HCT116 (cell line): ENCODE measurements at regions not wholly inside any gene's neighbourhood (a gene's known extent, or its start where the extent isn't known, plus 50 kb on each side); places are given as distances from the start of the nearest gene placed in this dataset.

Source experiments
- ATAC-seq: fragments of 200-7000 bp; cut with Tn5 transposase; 2 replicates; pipeline ENCODE4 v1.9.1; 2020; ENCODE audit warnings: mild to moderate bottlenecking, moderate library complexity
- BruUV-seq: library from RNA; stranded (reverse); fragments of 400-500 nt; replicated peaks from 2 replicates; lab custom pipeline; 2021; lab: Mats Ljungman, UMichigan
- CTCF ChIA-PET: fragments of 300-600 bp; sonication (Branson Sonifier 250); formaldehyde crosslinking; loops from one replicate; lab custom pipeline; 2021; ENCODE audit warnings: antibody characterized with exemption; lab: Charles Lee
- POLR2A ChIA-PET: fragments of 300-600, 350-600 bp; sonication (Branson Sonifier 250); formaldehyde crosslinking; loops from one replicate; lab custom pipeline; 2021; ENCODE audit warnings: antibody characterized with exemption; lab: Charles Lee
- RAD21 ChIA-PET, 2 experiments: fragments of 300-600 bp; sonication (Branson Sonifier 250); formaldehyde crosslinking; loops; one replicate each; lab custom pipeline; 2023; ENCODE audit warnings: low total read pairs in 2 of 2; ENCODE audit not compliant: uncharacterized antibody in 2 of 2, unreplicated experiment in 2 of 2, low non-redundant PET in 1 of 2; lab: Charles Lee
- DNase-seq: peaks from one replicate; pipeline ENCODE4 v3.0.0-alpha.2; 2010; ENCODE audit warnings: low read depth, low spot score
- H2AFZ ChIP-seq: fragments of 200-600 bp; shearing (Covaris generic), sonication (generic); 2 replicates; pipeline ENCODE4 v1.6.1; 2017; ENCODE audit warnings: low read depth, mixed run types, mixed read lengths, antibody characterized with exemption, low read length; ENCODE audit not compliant: poor library complexity, severe bottlenecking
- H3K27ac ChIP-seq: 2 replicates; pipeline ENCODE4 v1.5.1; 2012; ENCODE audit warnings: low read depth, low read length
- H3K27me3 ChIP-seq: fragments of 200-600 bp; sonication (generic); 2 replicates; pipeline ENCODE4 v1.6.1; 2016; ENCODE audit warnings: mixed run types, low read length, mixed read lengths; ENCODE audit not compliant: insufficient read depth
- H3K36me3 ChIP-seq, 2 experiments: fragments of 200-500 bp in 1 of 2; fragments of 200-600 bp in 1 of 2; sonication (Bioruptor generic) in 1 of 2; sonication (generic) in 1 of 2; 2 replicates each; pipeline versions ENCODE4 v1.5.1 to v1.6.1; 2014 to 2016; ENCODE audit warnings: low read length in 2 of 2, inconsistent platforms in 1 of 2, mixed read lengths in 1 of 2, mixed run types in 1 of 2; ENCODE audit not compliant: insufficient read depth in 2 of 2, control insufficient read depth in 1 of 2
- H3K4me1 ChIP-seq, 2 experiments: fragments of 200-600 bp in 1 of 2; sonication (generic) in 1 of 2; 2 replicates each; pipeline versions ENCODE4 v1.5.1 to v1.6.1; 2012 to 2017; ENCODE audit warnings: low read length in 2 of 2, inconsistent platforms in 1 of 2, mild to moderate bottlenecking in 1 of 2, mixed read lengths in 1 of 2, mixed run types in 1 of 2, moderate library complexity in 1 of 2; ENCODE audit not compliant: insufficient read depth in 2 of 2, control insufficient read depth in 1 of 2
- H3K4me2 ChIP-seq: fragments of 200-600 bp; sonication (generic); 2 replicates; pipeline ENCODE4 v1.6.1; 2017; ENCODE audit warnings: mixed run types, low read length, mixed read lengths
- H3K4me3 ChIP-seq, 2 experiments: fragments of 200-600 bp in 1 of 2; sonication (generic) in 1 of 2; replicated peaks in 1 of 2; 2 replicates each; pipeline ENCODE4 v1.5.1; 2011 to 2016; ENCODE audit warnings: low read length in 2 of 2, control low read depth in 1 of 2, low read depth in 1 of 2, mild to moderate bottlenecking in 1 of 2, mixed read lengths in 1 of 2, mixed run types in 1 of 2
- H3K79me2 ChIP-seq: fragments of 200-600 bp; sonication (generic); 2 replicates; pipeline ENCODE4 v1.6.1; 2017; ENCODE audit warnings: mild to moderate bottlenecking, mixed run types, low read length, moderate library complexity, mixed read lengths; ENCODE audit not compliant: insufficient read depth
- H3K9ac ChIP-seq: fragments of 200-600 bp; sonication (generic); 2 replicates; pipeline ENCODE4 v1.6.1; 2016; ENCODE audit warnings: low read length, mixed read lengths
- H3K9me2 ChIP-seq: fragments of 200-600 bp; sonication (generic), shearing (Covaris generic); 2 replicates; pipeline ENCODE4 v1.6.1; 2017; ENCODE audit warnings: mixed run types, mild to moderate bottlenecking, moderate library complexity; ENCODE audit not compliant: insufficient read depth
- H3K9me3 ChIP-seq, 2 experiments: fragments of 200-500 bp in 1 of 2; fragments of 200-600 bp in 1 of 2; sonication (Bioruptor generic) in 1 of 2; sonication (generic) in 1 of 2; 2 replicates each; pipeline ENCODE4 v1.6.1; 2014 to 2017; ENCODE audit warnings: low read length in 2 of 2, mixed read lengths in 2 of 2, inconsistent platforms in 1 of 2, low read depth in 1 of 2, mild to moderate bottlenecking in 1 of 2, mixed run types in 1 of 2, moderate library complexity in 1 of 2; ENCODE audit not compliant: control insufficient read depth in 1 of 2, insufficient read depth in 1 of 2
- H4K20me1 ChIP-seq: fragments of 200-600 bp; sonication (generic), shearing (Covaris generic); 2 replicates; pipeline ENCODE4 v1.6.1; 2017; ENCODE audit warnings: mixed run types, mild to moderate bottlenecking, moderate library complexity; ENCODE audit not compliant: insufficient read depth
- ATF3 ChIP-seq: IDR thresholded peaks from 2 replicates; pipeline ENCODE4 v1.6.1; 2012
- CBX3 ChIP-seq: IDR thresholded peaks from 2 replicates; pipeline ENCODE4 v1.6.1; 2012; ENCODE audit warnings: low read depth
- CEBPB ChIP-seq: IDR thresholded peaks from 2 replicates; pipeline ENCODE4 v1.6.1; 2012; ENCODE audit warnings: low read depth
- ELF1 ChIP-seq: IDR thresholded peaks from 2 replicates; pipeline ENCODE4 v1.6.1; 2012; ENCODE audit warnings: low read depth, borderline replicate concordance
- EZH2phosphoT487 ChIP-seq: fragments of 200-600 bp; IDR thresholded peaks from 2 replicates; pipeline ENCODE4 v1.6.1; 2018; ENCODE audit warnings: antibody characterized with exemption, borderline replicate concordance
- FOSL1 ChIP-seq: IDR thresholded peaks from 2 replicates; pipeline ENCODE4 v1.6.1; 2012; ENCODE audit warnings: low read depth
- MAX ChIP-seq: IDR thresholded peaks from 2 replicates; pipeline ENCODE4 v1.6.1; 2012
- POLR2A ChIP-seq: IDR thresholded peaks from 2 replicates; pipeline ENCODE4 v1.7.0; 2011; ENCODE audit warnings: borderline replicate concordance; ENCODE audit not compliant: insufficient read depth, insufficient read length; ENCODE audit errors: extremely low read depth
- POLR2AphosphoS5 ChIP-seq: IDR thresholded peaks from 2 replicates; pipeline ENCODE4 v1.6.1; 2011; ENCODE audit warnings: mild to moderate bottlenecking, low read depth, low read length, moderate library complexity
- REST ChIP-seq: IDR thresholded peaks from 2 replicates; pipeline ENCODE4 v1.6.1; 2012; ENCODE audit warnings: low read depth
- SIN3A ChIP-seq: IDR thresholded peaks from 2 replicates; pipeline ENCODE4 v1.6.1; 2012; ENCODE audit warnings: low read depth
- SP1 ChIP-seq: IDR thresholded peaks from 2 replicates; pipeline ENCODE4 v1.6.1; 2012; ENCODE audit warnings: low read depth
- SRF ChIP-seq: IDR thresholded peaks from 2 replicates; pipeline ENCODE4 v1.6.1; 2012; ENCODE audit warnings: low read depth
- YY1 ChIP-seq: IDR thresholded peaks from 2 replicates; pipeline ENCODE4 v1.6.1; 2011; ENCODE audit warnings: low read length, low read depth, moderate library complexity, mild to moderate bottlenecking; ENCODE audit not compliant: insufficient replicate concordance; ENCODE audit errors: extremely low read depth
- ZBTB33 ChIP-seq: IDR thresholded peaks from 2 replicates; pipeline ENCODE4 v1.6.1; 2011; ENCODE audit warnings: mild to moderate bottlenecking, low read length, moderate library complexity; ENCODE audit not compliant: insufficient replicate concordance; ENCODE audit errors: extremely low read depth
- ZFX ChIP-seq: fragments of 450-650 bp; IDR thresholded peaks from 2 replicates; pipeline ENCODE4 v1.6.1; 2017
- intact Hi-C: fragments of 100-400 bp; cut with micrococcal nuclease; formaldehyde crosslinking; loops from 2 replicates; pipeline ENCODE4 v1.10.0; 2022

- POLR2A ChIA-PET, result no interaction called here
- RAD21 ChIA-PET, result no interaction called here
- Histone ChIP-seq H3K27ac (no peak overlapping the region), H3K9me2 (no peaks in the 10 kb centered on the region), H4K20me1 (no peaks in the 10 kb centered on the region), H3K36me3 (no peaks in the 10 kb centered on the region), H3K4me3 (no peak overlapping the region), H3K4me1 (no peaks in the 10 kb centered on the region), H3K4me2 (no peak overlapping the region), H3K79me2 (no peaks in the 10 kb centered on the region), H2AFZ (no peak overlapping the region), H3K9me3 (peaks cover 4 to 12% of the 10 kb centered on the region in 2 experiments; a peak in 3 of 4 replicates), H3K9ac (no peak overlapping the region), H3K27me3 (no peaks in the 10 kb centered on the region)
- DNase-seq, result no peak
- no peak for ATAC-seq
- intact Hi-C loops, result no loop called here
- CTCF ChIA-PET, result no interaction called here
- BruUV-seq, result no TSS peak
- TF ChIP-seq SRF (no peak), SIN3A (no peak), ATF3 (no peak), YY1 (no peak), ZFX (no peak), POLR2AphosphoS5 (no peak), FOSL1 (no peak), CBX3 (no peak)
These were observed 538.6 kb upstream of the ADAMTS5 start for GRCh38 chr21:27505516-27505915.

- no peak for ATAC-seq
- DNase-seq, result no peak
- ChIA-PET POLR2A (no interaction called here), CTCF (no interaction called here), RAD21 (no interaction called here)
- Histone ChIP-seq H4K20me1 (no peaks in the 10 kb centered on the region), H3K9me3 (peaks cover 11 to 18% of the 10 kb centered on the region in 2 experiments; a peak in 3 of 4 replicates), H3K27me3 (no peaks in the 10 kb centered on the region), H3K27ac (no peak overlapping the region), H3K4me3 (no peak overlapping the region), H3K4me2 (no peak overlapping the region), H3K9ac (no peak overlapping the region), H3K4me1 (no peaks in the 10 kb centered on the region), H3K79me2 (no peaks in the 10 kb centered on the region), H3K9me2 (no peaks in the 10 kb centered on the region), H2AFZ (no peak overlapping the region), H3K36me3 (no peaks in the 10 kb centered on the region)
- intact Hi-C loops, result no loop called here
- BruUV-seq, result no TSS peak
- TF ChIP-seq POLR2A (no peak), SP1 (no peak), ELF1 (no peak), CEBPB (no peak), SRF (no peak), ZBTB33 (no peak), REST (no peak), YY1 (no peak), EZH2phosphoT487 (no peak), MAX (no peak), ATF3 (no peak)
These were observed 535.9 kb upstream of the ADAMTS5 start for GRCh38 chr21:27502801-27503200.
